ENCODE measurements at regions not wholly inside any gene's neighbourhood (a gene's known extent, or its start where the extent isn't known, plus 50 kb on each side); places are given as distances from the start of the nearest gene placed in this dataset.

GRCh38 chr15:46354443-46354842 is 719.6 kb downstream of the SQOR start:
- no peak for FAIRE-seq
- no peak for DNase-seq (ENCODE audit: low spot score in 2 of 2)

- no peak for FAIRE-seq
- peak in 1 of 2 donors; percentile 14 for DNase-seq (ENCODE audit: low spot score in 2 of 2)
These were observed 730.7 kb downstream of the SQOR start for GRCh38 chr15:46365572-46365971.

- DNase-seq (ENCODE audit: low spot score in 2 of 2) (no peak), FAIRE-seq (no peak)
These were observed 731.7 kb downstream of the SQOR start for GRCh38 chr15:46366360-46367007.

GRCh38 chr15:46383978-46384377 is 749.1 kb downstream of the SQOR start:
- DNase-seq (ENCODE audit: low spot score in 2 of 2) (no peak), FAIRE-seq (no peak)

GRCh38 chr15:46386356-46386755 is 751.5 kb downstream of the SQOR start:
- DNase-seq (ENCODE audit: low spot score in 2 of 2) (no peak), FAIRE-seq (no peak)

GRCh38 chr15:46389739-46390138 is 754.9 kb downstream of the SQOR start:
- DNase-seq (ENCODE audit: low spot score in 2 of 2) (no peak), FAIRE-seq (no peak)

GRCh38 chr15:46394463-46394862 is 759.6 kb downstream of the SQOR start:
- no peak for DNase-seq (ENCODE audit: low spot score in 2 of 2)
- no peak for FAIRE-seq

GRCh38 chr15:46408312-46408711 is 773.5 kb downstream of the SQOR start:
- DNase-seq (ENCODE audit: low spot score in 2 of 2) (no peak), FAIRE-seq (no peak)

- no peak for FAIRE-seq
- DNase-seq (ENCODE audit: low spot score in 2 of 2) = no peak
These were observed 775.0 kb downstream of the SQOR start for GRCh38 chr15:46409841-46410301.

GRCh38 chr15:46410705-46411104 is 775.9 kb downstream of the SQOR start:
- FAIRE-seq (no peak), DNase-seq (ENCODE audit: low spot score in 2 of 2) (no peak)

- no peak for FAIRE-seq
- DNase-seq (ENCODE audit: low spot score in 2 of 2) = no peak
These were observed 777.1 kb downstream of the SQOR start for GRCh38 chr15:46411900-46412299.

- DNase-seq (ENCODE audit: low spot score in 2 of 2) = no peak
- FAIRE-seq = no peak
These were observed 779.0 kb downstream of the SQOR start for GRCh38 chr15:46413799-46414198.

- DNase-seq (ENCODE audit: low spot score in 2 of 2) (peak in 1 of 2 donors; percentile 3), FAIRE-seq (no peak)
These were observed 781.7 kb downstream of the SQOR start for GRCh38 chr15:46416544-46416943.

GRCh38 chr15:46420990-46421389 is 786.2 kb downstream of the SQOR start:
- FAIRE-seq (no peak), DNase-seq (ENCODE audit: low spot score in 2 of 2) (no peak)

- DNase-seq (ENCODE audit: low spot score in 2 of 2) = no peak
- FAIRE-seq = no peak
These were observed 806.6 kb downstream of the SQOR start for GRCh38 chr15:46441294-46442062.

- FAIRE-seq = no peak
- no peak for DNase-seq (ENCODE audit: low spot score in 2 of 2)
These were observed 807.4 kb downstream of the SQOR start for GRCh38 chr15:46442184-46442583.

GRCh38 chr15:46442901-46443590 is 808.2 kb downstream of the SQOR start:
- FAIRE-seq = no peak

GRCh38 chr15:46450112-46450809 is 815.4 kb downstream of the SQOR start:
- FAIRE-seq = no peak

More at GRCh38 chr15:46442901-46443590, 808.2 kb downstream of the SQOR start:
- DNase-seq (ENCODE audit: low spot score in 2 of 2) = no peak

GRCh38 chr15:46450810-46451182 is 816.0 kb downstream of the SQOR start:
- DNase-seq (ENCODE audit: low spot score in 2 of 2) = no peak
- FAIRE-seq = no peak

More at GRCh38 chr15:46450112-46450809, 815.4 kb downstream of the SQOR start:
- no peak for DNase-seq (ENCODE audit: low spot score in 2 of 2)

GRCh38 chr15:46452297-46452820 is 817.5 kb downstream of the SQOR start:
- DNase-seq (ENCODE audit: low spot score in 2 of 2) = no peak
- FAIRE-seq = no peak
